T47D (cell line): ENCODE measurements at regions not wholly inside any gene's neighbourhood (a gene's known extent, or its start where the extent isn't known, plus 50 kb on each side); places are given as distances from the start of the nearest gene placed in this dataset.

Experiments used
- DNase-seq, 2 experiments: peaks; one replicate each; pipeline versions ENCODE4 v3.0.0 to v3.0.0-alpha.2; 2011 to 2012; ENCODE audit warnings: low read depth in 1 of 2, low spot score in 1 of 2
- JUND ChIP-seq: IDR thresholded peaks from 2 replicates; pipeline ENCODE4 v1.6.1; 2012; ENCODE audit warnings: low read depth
- in situ Hi-C: cut with HindIII; loops from 2 replicates; pipeline ENCODE4 v1.10.0; 2016; ENCODE audit warnings: low sequenced_read_pairs, low pct_unique_long_range_greater_than_20kb

GRCh38 chr16:66127459-66128370 lies 238.8 kb upstream of the CDH5 start:
- in situ Hi-C loops: no loop called here
- DNase-seq: no peak
- no peak for TF ChIP-seq JUND

GRCh38 chr16:66121466-66121865 lies 245.0 kb upstream of the CDH5 start:
- no peak for DNase-seq
- no peak for TF ChIP-seq JUND
- in situ Hi-C loops: no loop called here

GRCh38 chr16:66120656-66121055 lies 245.8 kb upstream of the CDH5 start:
- in situ Hi-C loops: no loop called here
- TF ChIP-seq JUND: no peak
- no peak for DNase-seq

- TF ChIP-seq JUND: no peak
- in situ Hi-C loops: no loop called here
- DNase-seq: no peak
Measured at GRCh38 chr16:66116163-66117002, 250.1 kb upstream of the CDH5 start.

- TF ChIP-seq JUND: no peak
- in situ Hi-C loops: no loop called here
- no peak for DNase-seq
Measured at GRCh38 chr16:66115373-66115772, 251.1 kb upstream of the CDH5 start.

- no peak for DNase-seq
- in situ Hi-C loops: no loop called here
- no peak for TF ChIP-seq JUND
Measured at GRCh38 chr16:66113223-66113622, 253.3 kb upstream of the CDH5 start.

GRCh38 chr16:66109677-66110076 lies 256.8 kb upstream of the CDH5 start:
- DNase-seq: no peak
- in situ Hi-C loops: no loop called here
- TF ChIP-seq JUND: no peak

GRCh38 chr16:66107661-66108060 lies 258.8 kb upstream of the CDH5 start:
- no peak for TF ChIP-seq JUND
- in situ Hi-C loops: no loop called here
- DNase-seq: no peak

GRCh38 chr16:66103211-66103610 lies 263.3 kb upstream of the CDH5 start:
- no peak for TF ChIP-seq JUND
- in situ Hi-C loops: no loop called here
- no peak for DNase-seq

- no peak for TF ChIP-seq JUND
- no peak for DNase-seq
- in situ Hi-C loops: no loop called here
Measured at GRCh38 chr16:66099306-66099705, 267.2 kb upstream of the CDH5 start.

- in situ Hi-C loops: no loop called here
- DNase-seq: no peak
- no peak for TF ChIP-seq JUND
Measured at GRCh38 chr16:66097751-66098150, 268.7 kb upstream of the CDH5 start.

GRCh38 chr16:66095676-66096075 lies 270.8 kb upstream of the CDH5 start:
- no peak for DNase-seq
- in situ Hi-C loops: no loop called here
- TF ChIP-seq JUND: no peak

GRCh38 chr16:66093191-66093590 lies 273.3 kb upstream of the CDH5 start:
- no peak for DNase-seq
- in situ Hi-C loops: no loop called here
- TF ChIP-seq JUND: no peak
